Thymus (tissue), 11 donors: ENCODE measurements at regions not wholly inside any gene's neighbourhood (a gene's known extent, or its start where the extent isn't known, plus 50 kb on each side); places are given as distances from the start of the nearest gene placed in this dataset.

Source experiments
- DNase-seq, 9 donors: peaks; one replicate each; pipeline ENCODE4 v3.0.0-alpha.2; 2013; ENCODE audit warnings: low spot score in 9 of 9, low read depth in 6 of 9, missing footprints in 1 of 9
- H3K27ac ChIP-seq, 2 donors: one replicate each; pipeline ENCODE4 v1.5.1; 2013; ENCODE audit warnings: control low read depth in 1 of 2, low read depth in 1 of 2, low read length in 1 of 2, mild to moderate bottlenecking in 1 of 2, moderate library complexity in 1 of 2
- H3K27me3 ChIP-seq, 2 donors: one replicate each; pipeline ENCODE4 v1.5.1; 2013; ENCODE audit warnings: low read length in 1 of 2; ENCODE audit not compliant: control insufficient read depth in 2 of 2, insufficient read depth in 1 of 2
- H3K36me3 ChIP-seq, 2 donors: one replicate each; pipeline ENCODE4 v1.5.1; 2013; ENCODE audit warnings: low read length in 1 of 2, mild to moderate bottlenecking in 1 of 2, moderate library complexity in 1 of 2; ENCODE audit not compliant: control insufficient read depth in 2 of 2, insufficient read depth in 2 of 2
- H3K4me1 ChIP-seq, 2 donors: one replicate each; pipeline ENCODE4 v1.5.1; 2013; ENCODE audit warnings: low read length in 2 of 2; ENCODE audit not compliant: control insufficient read depth in 2 of 2, insufficient read depth in 2 of 2
- H3K4me3 ChIP-seq, 2 donors: one replicate each; pipeline ENCODE4 v1.5.1; 2013; ENCODE audit warnings: low read length in 2 of 2, control low read depth in 1 of 2, mild to moderate bottlenecking in 1 of 2
- H3K9me3 ChIP-seq, 2 donors: one replicate each; pipeline ENCODE4 v1.5.1; 2013; ENCODE audit warnings: low read length in 1 of 2, mild to moderate bottlenecking in 1 of 2; ENCODE audit not compliant: control insufficient read depth in 2 of 2, insufficient read depth in 1 of 2
- WGBS: extraction: QIAGEN DNeasy Blood & Tissue Kit; methylation state at CpG from one replicate; pipeline ENCODE4 v1.1.7; 2013; 5-methylcytosine and 5-hydroxymethylcytosine counted together
- donor health status: healthy.

DNA sequence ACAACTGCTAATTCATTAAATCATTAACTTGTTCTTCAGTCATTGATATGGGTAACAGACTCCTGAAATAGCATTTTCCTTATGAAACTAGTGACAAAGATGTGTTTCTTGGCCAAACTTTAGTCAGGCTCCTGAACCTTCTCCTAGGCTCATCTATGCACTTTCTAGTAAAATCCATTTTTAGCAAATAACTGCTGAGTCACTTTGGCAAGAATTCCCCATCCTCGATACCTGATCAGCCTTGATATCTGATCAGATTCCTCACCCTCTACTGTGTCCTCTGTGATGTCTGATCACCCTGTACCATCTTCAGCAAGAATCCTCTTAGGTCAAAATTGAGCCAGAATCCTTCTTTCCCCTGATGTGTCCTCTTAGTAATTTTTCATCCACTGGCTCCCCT lies 161.2 kb upstream of the TAPT1 start:
- WGBS = 96% methylated on average over 1 of the region's 1 CpG
- H3K27me3 ChIP-seq = no peaks in the 10 kb centered on the region
- DNase-seq = no peak
- no peak overlapping the region for H3K4me3 ChIP-seq
- H3K36me3 ChIP-seq = no peaks in the 10 kb centered on the region
- no peak overlapping the region for H3K27ac ChIP-seq
- no peaks in the 10 kb centered on the region for H3K4me1 ChIP-seq
- no peaks in the 10 kb centered on the region for H3K9me3 ChIP-seq

DNA sequence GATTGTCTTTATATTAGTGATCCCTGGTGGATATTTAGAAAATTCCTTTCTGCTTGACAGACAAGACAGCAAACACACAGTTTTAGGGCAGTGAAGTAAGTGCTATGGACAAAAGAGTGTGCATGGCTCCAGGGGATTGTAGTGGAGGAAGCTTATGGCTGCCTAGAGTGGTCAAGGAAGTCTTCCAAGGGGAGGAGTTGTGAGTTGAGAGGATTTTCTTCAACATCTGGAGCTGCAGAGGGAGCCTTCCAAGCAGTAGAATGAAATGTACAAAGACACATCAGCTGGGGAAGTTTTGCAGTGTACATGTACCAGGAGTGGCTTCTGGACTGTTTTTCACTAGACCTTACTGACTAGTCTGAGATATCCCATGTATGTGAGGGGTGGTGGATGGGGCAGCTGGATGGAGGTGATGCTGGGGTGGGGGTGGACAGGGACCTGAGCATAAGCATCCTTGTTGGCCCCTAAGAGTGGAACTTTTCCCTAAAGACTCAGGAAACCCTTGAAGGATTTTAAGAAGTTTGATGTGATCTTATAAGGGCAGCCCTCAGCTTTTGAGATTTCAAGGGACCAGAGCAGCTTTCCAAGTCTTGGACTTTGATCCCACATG lies 160.5 kb upstream of the TAPT1 start:
- H3K27ac ChIP-seq = no peak overlapping the region
- no peak overlapping the region for H3K4me3 ChIP-seq
- no peaks in the 10 kb centered on the region for H3K4me1 ChIP-seq
- no peaks in the 10 kb centered on the region for H3K9me3 ChIP-seq
- no peak for DNase-seq
- no peaks in the 10 kb centered on the region for H3K27me3 ChIP-seq
- H3K36me3 ChIP-seq = no peaks in the 10 kb centered on the region

DNA sequence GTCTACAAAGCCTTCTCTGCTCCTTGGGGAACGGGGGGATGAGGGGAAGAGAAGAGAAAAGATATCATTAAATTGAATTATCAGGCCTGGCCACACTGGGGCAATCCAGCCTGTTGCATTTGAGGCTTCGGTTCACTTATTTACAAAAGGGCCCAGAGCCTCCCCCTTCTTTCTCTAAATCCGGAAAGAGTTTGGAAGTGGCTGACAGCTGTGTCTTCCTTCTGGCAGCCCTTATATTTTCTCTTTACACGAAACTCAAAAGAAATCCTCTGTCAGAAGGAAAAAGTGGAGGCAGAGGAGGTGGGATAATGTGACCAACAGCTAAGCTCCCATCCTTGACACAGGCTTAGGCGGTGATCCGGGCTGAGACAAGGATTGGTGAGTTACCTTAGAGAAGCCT lies 158.3 kb upstream of the TAPT1 start:
- no peaks in the 10 kb centered on the region for H3K36me3 ChIP-seq
- no peak overlapping the region for H3K4me3 ChIP-seq
- no peak overlapping the region for H3K27ac ChIP-seq
- DNase-seq = no peak
- no peaks in the 10 kb centered on the region for H3K4me1 ChIP-seq
- H3K27me3 ChIP-seq = no peaks in the 10 kb centered on the region
- no peaks in the 10 kb centered on the region for H3K9me3 ChIP-seq
- 69% methylated on average over 6 of the region's 6 CpGs for WGBS

GRCh38 chr4:16382571-16382970 lies 156.3 kb upstream of the TAPT1 start:
- no peaks in the 10 kb centered on the region for H3K9me3 ChIP-seq
- WGBS = 71% methylated on average over 3 of the region's 3 CpGs
- no peaks in the 10 kb centered on the region for H3K27me3 ChIP-seq
- no peaks in the 10 kb centered on the region for H3K4me1 ChIP-seq
- no peak overlapping the region for H3K4me3 ChIP-seq
- no peak overlapping the region for H3K27ac ChIP-seq
- no peak for DNase-seq
- no peaks in the 10 kb centered on the region for H3K36me3 ChIP-seq

DNA sequence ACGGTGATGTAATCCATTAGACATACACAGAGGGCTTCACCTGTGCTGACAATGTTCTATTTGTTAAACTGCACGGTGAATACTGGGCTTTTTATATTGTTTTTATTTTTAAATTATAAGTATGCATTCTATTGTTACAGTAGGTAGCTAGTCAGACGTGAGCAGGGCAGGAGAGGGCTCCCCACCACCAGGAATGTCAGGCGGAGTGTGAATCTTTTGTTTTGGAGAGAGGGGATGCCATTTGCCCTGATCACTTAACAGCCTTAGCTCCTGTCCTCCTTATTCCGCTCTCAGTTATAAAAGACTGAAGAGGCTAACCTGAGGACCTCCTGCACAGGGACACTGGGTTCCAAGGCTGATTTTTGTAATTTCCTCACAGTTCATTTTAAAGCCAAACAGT lies 151.6 kb upstream of the TAPT1 start:
- 95% methylated on average over 5 of the region's 5 CpGs for WGBS
- H3K9me3 ChIP-seq = no peaks in the 10 kb centered on the region
- no peaks in the 10 kb centered on the region for H3K4me1 ChIP-seq
- H3K27me3 ChIP-seq = no peaks in the 10 kb centered on the region
- H3K27ac ChIP-seq = no peak overlapping the region
- H3K36me3 ChIP-seq = no peaks in the 10 kb centered on the region
- no peak for DNase-seq
- H3K4me3 ChIP-seq = no peak overlapping the region

- no peaks in the 10 kb centered on the region for H3K27me3 ChIP-seq
- H3K4me3 ChIP-seq = no peak overlapping the region
- H3K36me3 ChIP-seq = no peaks in the 10 kb centered on the region
- no peaks in the 10 kb centered on the region for H3K9me3 ChIP-seq
- no peaks in the 10 kb centered on the region for H3K4me1 ChIP-seq
- 94% methylated on average over 5 of the region's 5 CpGs for WGBS
- no peak overlapping the region for H3K27ac ChIP-seq
- no peak for DNase-seq
Measured at GRCh38 chr4:16365036-16365569, 138.8 kb upstream of the TAPT1 start.

GRCh38 chr4:16360694-16361262 lies 134.5 kb upstream of the TAPT1 start:
- DNase-seq = no peak
- Histone ChIP-seq H3K4me3 (no peak overlapping the region), H3K4me1 (no peaks in the 10 kb centered on the region), H3K27ac (no peak overlapping the region), H3K9me3 (no peaks in the 10 kb centered on the region), H3K36me3 (no peaks in the 10 kb centered on the region), H3K27me3 (no peaks in the 10 kb centered on the region)
- WGBS = 96% methylated on average over 36 of the region's 36 CpGs

DNA sequence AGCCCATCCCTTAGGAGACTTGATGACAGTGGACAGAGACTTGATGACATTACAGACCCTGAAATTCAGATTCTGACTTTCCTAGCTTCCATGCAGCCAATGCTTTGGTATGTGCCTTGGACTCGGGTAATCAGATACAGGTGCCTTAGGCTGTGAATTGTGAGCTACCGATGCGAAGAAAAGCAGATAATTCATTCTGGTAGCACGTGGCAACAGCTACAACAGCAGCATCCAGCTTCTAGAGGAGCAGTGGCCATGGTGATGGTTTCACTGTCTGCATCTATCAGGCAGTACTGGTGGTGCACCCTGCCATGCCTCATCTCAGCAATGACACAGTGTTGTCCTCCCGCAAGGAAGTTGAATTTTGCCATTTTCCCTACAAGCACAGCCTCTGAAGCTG lies 126.9 kb upstream of the TAPT1 start:
- DNase-seq = no peak
- Histone ChIP-seq H3K27me3 (no peaks in the 10 kb centered on the region), H3K4me3 (no peak overlapping the region), H3K9me3 (no peaks in the 10 kb centered on the region), H3K4me1 (no peaks in the 10 kb centered on the region), H3K27ac (no peak overlapping the region), H3K36me3 (no peaks in the 10 kb centered on the region)
- WGBS = 89% methylated on average over 5 of the region's 5 CpGs

- no peaks in the 10 kb centered on the region for H3K36me3 ChIP-seq
- no peak overlapping the region for H3K27ac ChIP-seq
- no peak for DNase-seq
- WGBS = 92% methylated on average over 8 of the region's 8 CpGs
- H3K4me1 ChIP-seq = no peaks in the 10 kb centered on the region
- no peak overlapping the region for H3K4me3 ChIP-seq
- H3K9me3 ChIP-seq = no peaks in the 10 kb centered on the region
- no peaks in the 10 kb centered on the region for H3K27me3 ChIP-seq
Measured at GRCh38 chr4:16351161-16351560, 124.9 kb upstream of the TAPT1 start.
